ENCODE measurements at regions not wholly inside any gene's neighbourhood (a gene's known extent, or its start where the extent isn't known, plus 50 kb on each side); places are given as distances from the start of the nearest gene placed in this dataset.
A peak's percentile ranks its signal among the peaks of the same experiment; 100 is the strongest.

- TF ChIP-seq, protein P1, sequence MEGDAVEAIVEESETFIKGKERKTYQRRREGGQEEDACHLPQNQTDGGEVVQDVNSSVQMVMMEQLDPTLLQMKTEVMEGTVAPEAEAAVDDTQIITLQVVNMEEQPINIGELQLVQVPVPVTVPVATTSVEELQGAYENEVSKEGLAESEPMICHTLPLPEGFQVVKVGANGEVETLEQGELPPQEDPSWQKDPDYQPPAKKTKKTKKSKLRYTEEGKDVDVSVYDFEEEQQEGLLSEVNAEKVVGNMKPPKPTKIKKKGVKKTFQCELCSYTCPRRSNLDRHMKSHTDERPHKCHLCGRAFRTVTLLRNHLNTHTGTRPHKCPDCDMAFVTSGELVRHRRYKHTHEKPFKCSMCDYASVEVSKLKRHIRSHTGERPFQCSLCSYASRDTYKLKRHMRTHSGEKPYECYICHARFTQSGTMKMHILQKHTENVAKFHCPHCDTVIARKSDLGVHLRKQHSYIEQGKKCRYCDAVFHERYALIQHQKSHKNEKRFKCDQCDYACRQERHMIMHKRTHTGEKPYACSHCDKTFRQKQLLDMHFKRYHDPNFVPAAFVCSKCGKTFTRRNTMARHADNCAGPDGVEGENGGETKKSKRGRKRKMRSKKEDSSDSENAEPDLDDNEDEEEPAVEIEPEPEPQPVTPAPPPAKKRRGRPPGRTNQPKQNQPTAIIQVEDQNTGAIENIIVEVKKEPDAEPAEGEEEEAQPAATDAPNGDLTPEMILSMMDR (conservative IDR thresholded peaks at IDR 0.05; ENCODE audit: control insufficient read depth, insufficient read depth, low read depth, low read length): no peak
- no peak for DNase-seq (ENCODE audit: low read depth)
- no peak overlapping the region for H3K4me3 ChIP-seq (ENCODE audit: control insufficient read depth, low read depth, low read length)
Observed at GRCh38 chr2:122219504-122219903, 464.1 kb downstream of the TSN start.

DNA sequence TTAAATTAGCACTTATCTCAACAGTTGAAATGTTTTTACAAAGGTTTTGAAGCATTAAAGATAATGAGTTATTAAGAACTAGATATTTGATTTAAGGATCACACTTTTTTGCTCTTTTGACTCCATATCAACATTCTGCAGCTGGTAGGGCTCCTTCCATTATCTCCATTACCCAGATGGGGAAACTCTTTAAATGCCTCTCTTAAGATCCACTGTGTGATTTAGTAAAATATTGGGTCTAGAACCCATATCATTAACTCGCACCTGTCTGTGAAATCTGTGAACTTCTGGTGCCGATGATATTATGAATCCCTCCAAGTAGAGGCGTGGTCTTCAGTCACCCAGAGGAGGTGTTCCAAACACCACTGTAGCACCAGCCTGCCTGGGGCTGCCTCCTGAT lies 466.2 kb downstream of the TSN start:
- no peak for DNase-seq (ENCODE audit: low read depth)
- no peak overlapping the region for H3K4me3 ChIP-seq (ENCODE audit: control insufficient read depth, low read depth, low read length)
- TF ChIP-seq, protein P1 (conservative IDR thresholded peaks at IDR 0.05; ENCODE audit: control insufficient read depth, insufficient read depth, low read depth, low read length): no peak

GRCh38 chr2:122231296-122231695 lies 475.8 kb downstream of the TSN start:
- H3K4me3 ChIP-seq (ENCODE audit: control insufficient read depth, low read depth, low read length): no peak overlapping the region
- TF ChIP-seq, protein P1 (conservative IDR thresholded peaks at IDR 0.05; ENCODE audit: control insufficient read depth, insufficient read depth, low read depth, low read length): no peak
- no peak for DNase-seq (ENCODE audit: low read depth)

- H3K4me3 ChIP-seq (ENCODE audit: control insufficient read depth, low read depth, low read length): no peak overlapping the region
- DNase-seq (ENCODE audit: low read depth): no peak
- TF ChIP-seq, protein P1 (conservative IDR thresholded peaks at IDR 0.05; ENCODE audit: control insufficient read depth, insufficient read depth, low read depth, low read length): no peak
Observed at GRCh38 chr2:122233372-122233771, 477.9 kb downstream of the TSN start.

- H3K4me3 ChIP-seq (ENCODE audit: control insufficient read depth, low read depth, low read length): no peak overlapping the region
- DNase-seq (ENCODE audit: low read depth): peak; percentile 72
- TF ChIP-seq, protein P1 (conservative IDR thresholded peaks at IDR 0.05; ENCODE audit: control insufficient read depth, insufficient read depth, low read depth, low read length): no peak
Observed at GRCh38 chr2:122236152-122236874, 480.9 kb downstream of the TSN start.

- TF ChIP-seq, protein P1 (conservative IDR thresholded peaks at IDR 0.05; ENCODE audit: control insufficient read depth, insufficient read depth, low read depth, low read length): no peak
- no peak overlapping the region for H3K4me3 ChIP-seq (ENCODE audit: control insufficient read depth, low read depth, low read length)
- DNase-seq (ENCODE audit: low read depth): no peak
Observed at GRCh38 chr2:122236925-122237324, 481.5 kb downstream of the TSN start.

Measured in fibroblast of mammary gland (primary cell).